ENCODE measurements at regions not wholly inside any gene's neighbourhood (a gene's known extent, or its start where the extent isn't known, plus 50 kb on each side); places are given as distances from the start of the nearest gene placed in this dataset.

DNA sequence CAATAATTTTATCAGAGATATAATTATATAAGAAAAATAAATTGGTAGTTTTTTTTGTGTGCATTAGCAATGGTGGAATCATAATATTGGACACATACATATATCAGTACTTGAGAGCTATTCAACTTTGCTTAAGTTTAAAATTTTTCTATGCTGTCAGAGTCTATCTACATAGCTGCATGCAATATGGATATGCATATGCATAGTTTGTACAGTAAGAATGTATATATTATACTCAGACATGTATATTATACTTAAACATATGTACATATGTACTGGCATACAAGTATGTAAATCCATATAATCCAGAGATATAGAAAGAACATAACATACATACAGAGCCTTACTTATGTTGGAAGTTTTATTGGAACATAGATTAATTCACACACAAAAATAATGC, 1043.2 kb downstream of the EFNB2 start:
- TF ChIP-seq POLR2AphosphoS5 (IDR thresholded peaks at IDR 0.05; ENCODE audit: low read depth, low read length) (no peak), TAF1 (IDR thresholded peaks at IDR 0.05; ENCODE audit: borderline replicate concordance, low read depth, low read length) (no peak)

All from GM12892 (cell line).